ENCODE measurements at regions not wholly inside any gene's neighbourhood (a gene's known extent, or its start where the extent isn't known, plus 50 kb on each side); places are given as distances from the start of the nearest gene placed in this dataset.
"Not testable (repeated sequence)": the region's sequence is repeated elsewhere in the genome, so short reads cannot be mapped to it uniquely, and the experiment has no call there.

DNA sequence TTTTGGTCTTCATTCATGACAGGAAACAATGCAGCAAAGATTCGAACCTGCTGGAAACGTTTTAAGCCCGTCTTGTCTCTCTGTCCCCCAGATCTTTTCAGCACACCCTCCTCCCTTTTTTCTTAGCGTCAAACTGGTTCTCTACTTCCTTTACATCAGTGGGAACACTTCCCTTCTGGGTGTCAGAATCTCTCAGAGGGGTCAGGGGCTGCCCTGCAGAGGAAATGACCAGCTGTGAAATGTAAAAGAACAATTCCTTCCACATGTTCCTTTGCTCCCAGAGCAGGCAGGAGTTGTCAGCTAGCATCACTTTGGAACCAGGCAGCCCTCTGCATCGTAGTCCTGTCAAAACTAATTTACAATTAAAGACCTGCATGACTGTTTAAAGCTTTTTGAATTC, 619.0 kb downstream of the TFAP2A start:
- no peak for DNase-seq

DNA sequence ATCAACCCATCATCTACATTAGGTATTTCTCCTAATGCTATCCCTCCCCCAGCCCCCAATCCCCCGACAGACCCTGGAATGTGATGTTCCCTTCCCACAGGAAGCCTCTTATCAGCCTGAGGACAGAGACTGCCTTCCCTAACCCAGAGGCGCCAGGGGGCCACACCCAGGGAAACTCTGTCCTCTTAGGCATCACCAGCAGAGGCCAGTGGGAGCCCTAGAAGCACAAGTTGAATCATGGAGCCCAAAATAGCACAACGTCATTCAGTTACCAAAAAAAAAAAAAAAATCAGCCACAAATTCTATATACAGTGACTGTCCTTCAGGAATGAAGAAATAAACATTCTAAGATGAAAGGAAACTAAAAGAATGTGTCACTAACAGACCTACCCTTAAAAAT, 625.7 kb downstream of the TFAP2A start:
- no peak for DNase-seq

DNA sequence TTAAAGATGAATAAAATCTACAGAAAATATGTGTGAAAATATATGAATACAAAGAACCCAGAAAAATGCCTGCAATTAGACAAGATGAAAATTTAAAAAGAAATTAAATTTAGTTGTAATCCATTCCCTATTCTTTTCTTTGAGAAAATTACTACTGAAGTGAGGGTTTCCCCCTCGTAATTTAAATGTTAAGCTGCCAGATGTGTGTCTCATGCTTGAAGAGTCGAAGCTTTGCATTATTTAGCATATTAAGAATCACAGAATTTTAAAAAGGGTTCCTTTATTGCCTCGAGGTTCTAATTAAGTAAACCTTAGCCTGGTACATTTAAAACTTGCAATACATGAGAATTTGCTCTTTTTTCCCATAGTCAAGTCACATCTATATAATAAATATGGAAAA, 630.1 kb downstream of the TFAP2A start:
- no peak for DNase-seq

DNA sequence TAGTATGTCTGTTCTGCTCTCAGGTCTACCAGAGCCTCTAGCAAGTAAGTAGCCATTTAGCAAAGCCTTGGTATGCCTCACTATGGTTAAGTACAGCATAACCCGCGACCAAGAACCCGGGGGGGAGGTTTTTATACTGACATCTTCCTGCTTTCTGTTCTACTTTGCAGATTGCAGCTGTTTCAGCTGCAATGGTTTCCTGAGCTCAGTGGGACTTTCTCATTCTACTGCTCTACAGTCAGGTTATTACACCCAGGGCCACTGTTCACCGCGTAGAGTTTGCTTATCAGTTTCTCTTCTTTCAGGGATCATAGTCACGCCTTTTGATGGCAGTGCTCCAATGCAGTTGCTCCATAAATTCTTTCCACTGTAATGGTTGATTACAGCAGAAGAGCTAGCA, 631.3 kb downstream of the TFAP2A start:
- no peak for DNase-seq

DNA sequence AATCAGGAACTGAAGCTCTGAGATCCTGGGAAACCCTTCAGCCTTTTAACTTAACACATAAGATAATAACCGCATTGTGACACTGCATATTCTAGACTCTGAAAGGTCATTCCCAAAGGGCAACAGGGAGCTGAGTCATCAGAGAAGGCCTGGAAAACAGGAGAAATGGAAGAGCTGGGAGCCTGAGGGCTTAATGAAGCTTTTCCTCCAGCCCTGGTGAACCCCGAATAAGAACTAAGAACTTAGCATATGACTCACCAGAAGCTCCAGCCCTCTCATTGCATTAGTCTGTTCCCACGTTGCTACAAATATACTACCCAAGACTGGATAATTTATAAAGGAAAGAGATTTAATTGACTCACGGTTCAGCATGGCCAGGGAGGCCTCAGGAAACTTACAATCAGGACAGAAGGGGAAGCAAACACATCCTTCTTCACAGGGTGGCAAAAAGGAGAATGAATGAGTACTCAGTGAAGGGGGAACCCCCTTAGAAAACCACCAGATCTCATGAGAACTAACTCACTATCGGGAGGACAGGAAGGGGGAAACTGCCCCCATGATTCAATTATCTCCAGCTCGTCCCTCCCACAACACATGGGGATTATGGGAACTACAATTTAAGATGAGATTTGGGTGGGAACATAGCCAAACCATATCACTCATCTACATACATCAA, 648.5 kb downstream of the TFAP2A start:
- peak; percentile 45 for DNase-seq

- DNase-seq, result no peak
Observed at GRCh38 chr6:9761220-9761619, 653.7 kb downstream of the TFAP2A start.

DNA sequence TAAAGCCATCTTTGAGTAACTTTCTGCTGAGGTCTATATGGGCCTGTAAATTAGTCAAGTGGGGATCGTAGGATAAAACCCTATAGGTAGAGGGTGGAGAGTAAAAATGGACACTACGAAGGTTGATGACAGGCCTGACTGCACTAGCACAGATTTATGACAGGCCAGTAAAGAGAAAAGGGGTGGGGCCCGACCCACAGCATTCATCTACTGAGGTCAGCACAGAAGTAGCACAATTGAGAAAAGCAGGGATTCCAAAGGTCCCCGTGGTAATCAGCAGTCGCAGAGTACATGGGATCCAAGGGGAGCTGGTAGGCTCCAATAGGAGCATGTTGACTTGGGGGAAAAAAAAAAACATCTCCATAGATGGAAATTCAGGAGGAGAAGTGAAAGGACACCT, 660.4 kb downstream of the TFAP2A start:
- no peak for DNase-seq

DNA sequence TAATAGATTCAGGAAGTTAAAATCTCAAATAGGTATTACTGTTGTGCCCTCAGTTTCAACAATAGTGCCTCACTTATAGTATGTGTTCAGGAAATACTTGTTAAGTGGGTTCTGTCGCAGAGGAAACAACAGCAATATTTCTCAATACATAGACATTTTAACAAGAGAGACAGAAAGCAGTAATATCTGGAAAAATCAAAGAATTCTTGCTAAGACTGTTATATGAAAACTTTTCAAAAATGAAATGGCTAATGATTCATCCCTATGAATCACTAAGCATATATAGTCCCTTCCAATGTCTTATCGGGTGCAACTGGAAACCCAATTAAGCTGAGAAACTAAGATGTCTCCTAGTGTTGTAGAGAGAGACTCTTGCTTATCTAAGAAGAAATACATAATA, 668.9 kb downstream of the TFAP2A start:
- DNase-seq, result no peak

- DNase-seq, result no peak
Observed at GRCh38 chr6:9745476-9745875, 669.4 kb downstream of the TFAP2A start.

DNA sequence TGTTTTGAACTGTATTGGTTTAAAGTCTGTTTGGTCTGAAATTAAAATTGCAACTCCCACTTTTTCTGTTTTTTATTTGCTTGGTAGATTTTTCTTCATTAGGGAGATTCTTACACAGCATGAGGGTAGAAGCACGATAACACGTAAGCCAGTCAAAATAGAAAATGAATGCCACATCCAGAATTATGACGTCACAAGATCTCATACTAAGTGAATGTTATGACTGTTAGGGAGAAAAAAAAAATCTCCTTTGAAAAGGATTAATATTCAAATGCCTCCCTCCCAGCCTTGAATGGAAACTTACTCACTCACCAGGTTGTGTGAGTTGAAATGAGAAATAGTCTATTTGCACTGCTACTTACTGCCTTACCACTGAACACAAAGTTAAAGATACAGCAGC, 670.8 kb downstream of the TFAP2A start:
- no peak for DNase-seq

DNA sequence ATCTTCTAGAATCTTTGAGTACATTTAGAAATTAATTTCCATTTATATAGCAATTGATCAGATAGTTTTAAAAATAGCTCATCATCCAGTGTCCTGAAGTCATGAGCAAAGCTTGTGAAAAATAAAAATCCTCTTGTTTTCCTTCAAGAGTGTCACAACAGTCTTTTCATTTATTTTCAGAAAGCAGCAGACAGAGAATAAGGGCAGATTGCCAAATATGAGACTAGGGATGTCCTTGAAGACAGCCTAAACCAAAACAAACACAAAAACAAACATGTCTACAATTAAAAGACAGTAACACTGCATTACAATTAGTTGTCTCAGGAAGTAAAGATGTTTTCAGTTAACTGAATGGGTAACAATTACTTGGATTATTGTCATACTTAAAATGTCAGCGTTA, 682.8 kb downstream of the TFAP2A start:
- no peak for DNase-seq

DNA sequence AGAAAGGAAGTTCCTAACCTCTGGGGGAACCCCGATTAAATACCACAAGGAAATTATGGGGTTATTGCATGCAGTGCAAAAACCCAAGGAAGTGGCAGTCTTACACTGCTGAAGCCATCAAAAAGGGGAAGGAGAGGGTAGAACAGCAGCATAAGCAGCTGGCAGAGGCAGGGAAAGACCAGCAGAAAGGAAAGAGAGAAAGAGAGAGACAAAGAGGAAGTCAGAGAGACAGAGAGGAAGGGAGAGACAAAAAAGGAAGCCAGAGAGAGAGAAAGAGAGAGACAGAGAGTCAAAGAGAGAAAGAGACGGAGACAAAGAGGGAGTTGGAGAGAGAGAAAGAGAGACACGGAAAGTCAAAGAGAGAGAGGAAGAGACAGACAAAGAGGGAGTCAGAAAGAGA, 689.1 kb downstream of the TFAP2A start:
- DNase-seq, result not testable (repeated sequence)

DNA sequence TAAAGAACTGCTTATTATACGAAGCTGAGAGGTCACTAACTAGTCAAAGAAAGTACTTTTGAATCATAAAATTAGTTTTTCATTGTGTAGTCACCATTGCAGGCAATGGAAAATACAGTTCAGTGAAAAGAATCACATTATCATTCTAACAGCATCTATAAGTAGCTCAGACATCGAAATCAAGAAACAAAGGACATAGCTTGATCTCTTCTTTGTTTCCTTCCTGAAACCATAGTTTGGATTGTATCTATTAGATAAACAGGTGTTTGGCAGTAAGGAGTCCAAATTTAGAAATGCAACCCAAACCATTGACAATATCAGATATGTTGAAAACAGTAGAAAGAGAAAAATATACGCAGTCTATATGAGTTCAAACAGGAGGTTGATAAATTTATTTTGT, 697.3 kb downstream of the TFAP2A start:
- no peak for DNase-seq

GRCh38 chr6:9711365-9711764, 703.5 kb downstream of the TFAP2A start:
- no peak for DNase-seq

GRCh38 chr6:9710574-9710973, 704.3 kb downstream of the TFAP2A start:
- no peak for DNase-seq

GRCh38 chr6:9708600-9708999, 706.3 kb downstream of the TFAP2A start:
- DNase-seq, result no peak

DNA sequence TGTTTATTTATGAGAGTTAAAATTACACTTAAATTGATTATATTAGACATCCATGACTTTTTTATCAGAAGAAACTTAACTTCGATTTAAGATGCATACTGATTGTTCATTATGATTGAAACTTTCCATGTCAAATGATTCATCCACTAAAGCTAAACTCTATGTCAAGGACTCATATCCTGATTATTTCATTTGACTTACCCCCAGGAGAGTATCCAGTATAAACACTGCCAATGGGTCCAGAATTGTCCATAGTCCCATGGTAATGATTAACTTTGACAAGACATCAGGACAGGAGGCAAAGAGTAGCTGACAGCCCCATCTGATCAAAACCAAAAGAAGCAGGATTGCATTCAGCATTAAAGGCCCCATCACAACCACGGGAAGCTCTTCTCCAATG, 709.9 kb downstream of the TFAP2A start:
- DNase-seq, result no peak

GRCh38 chr6:9702914-9703313, 712.0 kb downstream of the TFAP2A start:
- no peak for DNase-seq

- no peak for DNase-seq
Observed at GRCh38 chr6:9699888-9700287, 715.0 kb downstream of the TFAP2A start.

- no peak for DNase-seq
Observed at GRCh38 chr6:9697263-9697931, 717.5 kb downstream of the TFAP2A start.

- no peak for DNase-seq
Observed at GRCh38 chr6:9690388-9690787, 724.5 kb downstream of the TFAP2A start.

- not testable (repeated sequence) for DNase-seq
Observed at GRCh38 chr6:9680727-9681126, 734.1 kb downstream of the TFAP2A start.

GRCh38 chr6:9675122-9675521, 739.8 kb downstream of the TFAP2A start:
- DNase-seq, result no peak

- no peak for DNase-seq
Observed at GRCh38 chr6:9659848-9660247, 755.0 kb downstream of the TFAP2A start.

- no peak for DNase-seq
Observed at GRCh38 chr6:9657994-9658393, 756.9 kb downstream of the TFAP2A start.

Measured in GOT3 (cell line).